ENCODE measurements at regions not wholly inside any gene's neighbourhood (a gene's known extent, or its start where the extent isn't known, plus 50 kb on each side); places are given as distances from the start of the nearest gene placed in this dataset.
"Not testable (repeated sequence)": the region's sequence is repeated elsewhere in the genome, so short reads cannot be mapped to it uniquely, and the experiment has no call there.

- Histone ChIP-seq H3K4me3 (ENCODE audit: low read depth in 1 of 2, low read length in 2 of 2) (no peak overlapping the region), H3K9ac (ENCODE audit: low read depth, low read length) (no peak overlapping the region), H3K4me2 (ENCODE audit: insufficient read depth, low read length) (no peak overlapping the region), H3K27me3 (ENCODE audit: insufficient read depth, low read length, poor library complexity) (no peaks in the 10 kb centered on the region), H2AFZ (ENCODE audit: low read depth, low read length) (no peak overlapping the region), H4K20me1 (ENCODE audit: insufficient read depth, low read length) (no peaks in the 10 kb centered on the region), H3K36me3 (ENCODE audit: insufficient read depth, low read length) (no peaks in the 10 kb centered on the region), H3K79me2 (ENCODE audit: insufficient read depth, low read length) (no peaks in the 10 kb centered on the region), H3K27ac (ENCODE audit: low read length) (no peak overlapping the region), H3K4me1 (ENCODE audit: insufficient read depth, low read length) (no peaks in the 10 kb centered on the region), H3K9me3 (ENCODE audit: insufficient read depth, low read length, severe bottlenecking) (peaks cover 3% of the 10 kb centered on the region)
- DNase-seq (no peak), ATAC-seq (ENCODE audit: insufficient read depth, low read depth) (no peak)
- TF ChIP-seq, protein P1, sequence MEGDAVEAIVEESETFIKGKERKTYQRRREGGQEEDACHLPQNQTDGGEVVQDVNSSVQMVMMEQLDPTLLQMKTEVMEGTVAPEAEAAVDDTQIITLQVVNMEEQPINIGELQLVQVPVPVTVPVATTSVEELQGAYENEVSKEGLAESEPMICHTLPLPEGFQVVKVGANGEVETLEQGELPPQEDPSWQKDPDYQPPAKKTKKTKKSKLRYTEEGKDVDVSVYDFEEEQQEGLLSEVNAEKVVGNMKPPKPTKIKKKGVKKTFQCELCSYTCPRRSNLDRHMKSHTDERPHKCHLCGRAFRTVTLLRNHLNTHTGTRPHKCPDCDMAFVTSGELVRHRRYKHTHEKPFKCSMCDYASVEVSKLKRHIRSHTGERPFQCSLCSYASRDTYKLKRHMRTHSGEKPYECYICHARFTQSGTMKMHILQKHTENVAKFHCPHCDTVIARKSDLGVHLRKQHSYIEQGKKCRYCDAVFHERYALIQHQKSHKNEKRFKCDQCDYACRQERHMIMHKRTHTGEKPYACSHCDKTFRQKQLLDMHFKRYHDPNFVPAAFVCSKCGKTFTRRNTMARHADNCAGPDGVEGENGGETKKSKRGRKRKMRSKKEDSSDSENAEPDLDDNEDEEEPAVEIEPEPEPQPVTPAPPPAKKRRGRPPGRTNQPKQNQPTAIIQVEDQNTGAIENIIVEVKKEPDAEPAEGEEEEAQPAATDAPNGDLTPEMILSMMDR (IDR thresholded peaks at IDR 0.05; ENCODE audit: borderline replicate concordance, extremely low read depth, low read length, poor library complexity, severe bottlenecking) = no peak
- no peak for TF ChIP-seq EZH2 (IDR thresholded peaks at IDR 0.05; ENCODE audit: borderline replicate concordance, low read depth, low read length, severe bottlenecking)
These were observed 316.5 kb downstream of the ICE1 start for GRCh38 chr5:5738797-5739489.

DNA sequence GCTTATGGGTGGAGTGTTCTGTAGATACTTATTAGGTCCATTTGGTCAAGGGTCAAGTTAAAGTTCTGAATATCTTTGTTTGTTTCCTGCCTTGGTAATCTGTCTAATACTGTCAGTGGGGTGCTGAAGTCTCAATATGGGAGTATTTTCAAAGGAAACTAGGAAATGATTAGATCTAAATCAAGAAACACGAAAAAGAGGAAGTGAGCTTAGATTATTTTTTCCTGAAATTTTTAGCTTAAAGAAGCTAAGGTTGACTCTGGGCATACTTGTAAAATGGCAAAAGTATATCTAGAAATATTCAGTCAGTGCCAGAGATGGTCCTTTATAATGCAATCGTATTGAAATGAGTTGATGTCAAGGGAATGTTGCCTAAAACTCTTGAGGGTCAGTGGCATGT, 313.5 kb downstream of the ICE1 start:
- H2AFZ ChIP-seq (ENCODE audit: low read depth, low read length) = no peak overlapping the region
- H3K9me3 ChIP-seq (ENCODE audit: insufficient read depth, low read length, severe bottlenecking) = no peaks in the 10 kb centered on the region
- H3K4me1 ChIP-seq (ENCODE audit: insufficient read depth, low read length) = no peaks in the 10 kb centered on the region
- no peaks in the 10 kb centered on the region for H4K20me1 ChIP-seq (ENCODE audit: insufficient read depth, low read length)
- DNase-seq (no peak), ATAC-seq (ENCODE audit: insufficient read depth, low read depth) (no peak)
- TF ChIP-seq, protein P1 (IDR thresholded peaks at IDR 0.05; ENCODE audit: borderline replicate concordance, extremely low read depth, low read length, poor library complexity, severe bottlenecking) = no peak
- TF ChIP-seq EZH2 (IDR thresholded peaks at IDR 0.05; ENCODE audit: borderline replicate concordance, low read depth, low read length, severe bottlenecking) = no peak
- no peak overlapping the region for H3K4me2 ChIP-seq (ENCODE audit: insufficient read depth, low read length)
- no peak overlapping the region for H3K4me3 ChIP-seq (ENCODE audit: low read depth in 1 of 2, low read length in 2 of 2)
- no peaks in the 10 kb centered on the region for H3K79me2 ChIP-seq (ENCODE audit: insufficient read depth, low read length)
- no peaks in the 10 kb centered on the region for H3K27me3 ChIP-seq (ENCODE audit: insufficient read depth, low read length, poor library complexity)
- no peak overlapping the region for H3K9ac ChIP-seq (ENCODE audit: low read depth, low read length)
- H3K36me3 ChIP-seq (ENCODE audit: insufficient read depth, low read length) = no peaks in the 10 kb centered on the region
- H3K27ac ChIP-seq (ENCODE audit: low read length) = no peak overlapping the region

DNA sequence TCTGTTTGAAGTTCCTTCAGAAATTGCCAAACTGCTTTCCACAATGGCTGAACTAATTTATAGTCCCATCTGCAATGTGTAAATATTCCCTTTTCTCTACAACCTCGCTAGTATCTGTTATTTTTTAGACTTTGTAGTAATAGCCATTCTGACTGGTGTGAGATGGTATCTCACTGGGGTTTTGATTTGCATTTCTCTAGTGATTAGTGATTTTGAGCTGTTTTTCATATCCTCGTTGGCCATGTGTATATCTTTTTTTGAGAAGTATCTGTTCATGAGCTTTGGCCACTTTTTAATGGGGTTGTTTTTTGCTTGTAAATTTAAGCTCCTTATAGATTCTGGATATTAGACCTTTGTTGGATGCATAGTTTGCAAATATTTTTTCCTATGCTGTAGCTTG, 310.6 kb downstream of the ICE1 start:
- not testable (repeated sequence) for H4K20me1 ChIP-seq (ENCODE audit: insufficient read depth, low read length); H3K9ac ChIP-seq (ENCODE audit: low read depth, low read length); ATAC-seq (ENCODE audit: insufficient read depth, low read depth); H3K79me2 ChIP-seq (ENCODE audit: insufficient read depth, low read length); H3K27ac ChIP-seq (ENCODE audit: low read length); H3K4me3 ChIP-seq (ENCODE audit: low read depth in 1 of 2, low read length in 2 of 2); H3K4me1 ChIP-seq (ENCODE audit: insufficient read depth, low read length); H3K36me3 ChIP-seq (ENCODE audit: insufficient read depth, low read length); H2AFZ ChIP-seq (ENCODE audit: low read depth, low read length); H3K4me2 ChIP-seq (ENCODE audit: insufficient read depth, low read length); H3K9me3 ChIP-seq (ENCODE audit: insufficient read depth, low read length, severe bottlenecking); H3K27me3 ChIP-seq (ENCODE audit: insufficient read depth, low read length, poor library complexity); DNase-seq

- H3K9me3 ChIP-seq (ENCODE audit: insufficient read depth, low read length, severe bottlenecking) = no peaks in the 10 kb centered on the region
- ATAC-seq (ENCODE audit: insufficient read depth, low read depth) = no peak
- no peak overlapping the region for H3K4me2 ChIP-seq (ENCODE audit: insufficient read depth, low read length)
- H3K36me3 ChIP-seq (ENCODE audit: insufficient read depth, low read length) = no peaks in the 10 kb centered on the region
- no peak overlapping the region for H3K4me3 ChIP-seq (ENCODE audit: low read depth in 1 of 2, low read length in 2 of 2)
- no peaks in the 10 kb centered on the region for H3K27me3 ChIP-seq (ENCODE audit: insufficient read depth, low read length, poor library complexity)
- H3K4me1 ChIP-seq (ENCODE audit: insufficient read depth, low read length) = no peaks in the 10 kb centered on the region
- no peaks in the 10 kb centered on the region for H3K79me2 ChIP-seq (ENCODE audit: insufficient read depth, low read length)
- no peak overlapping the region for H3K9ac ChIP-seq (ENCODE audit: low read depth, low read length)
- TF ChIP-seq, protein P1 (IDR thresholded peaks at IDR 0.05; ENCODE audit: borderline replicate concordance, extremely low read depth, low read length, poor library complexity, severe bottlenecking) = no peak
- TF ChIP-seq EZH2 (IDR thresholded peaks at IDR 0.05; ENCODE audit: borderline replicate concordance, low read depth, low read length, severe bottlenecking) = no peak
- DNase-seq = no peak
- H2AFZ ChIP-seq (ENCODE audit: low read depth, low read length) = no peak overlapping the region
- H3K27ac ChIP-seq (ENCODE audit: low read length) = no peak overlapping the region
- H4K20me1 ChIP-seq (ENCODE audit: insufficient read depth, low read length) = no peaks in the 10 kb centered on the region
These were observed 303.9 kb downstream of the ICE1 start for GRCh38 chr5:5726401-5726800.
